ENCODE measurements at regions not wholly inside any gene's neighbourhood (a gene's known extent, or its start where the extent isn't known, plus 50 kb on each side); places are given as distances from the start of the nearest gene placed in this dataset.

- no peak for TF ChIP-seq CTCF (IDR thresholded peaks at IDR 0.05)
- TF ChIP-seq POLR2A (IDR thresholded peaks at IDR 0.05): no peak
- TF ChIP-seq POLR2AphosphoS5 (IDR thresholded peaks at IDR 0.05): no peak
- no peak for TF ChIP-seq EP300 (IDR thresholded peaks at IDR 0.05)
Observed at GRCh38 chr7:136027160-136027559, 50.0 kb upstream of the MTPN start.

Measured in upper lobe of left lung (tissue), 4 donors.